Loucy (cell line): ENCODE measurements at regions not wholly inside any gene's neighbourhood (a gene's known extent, or its start where the extent isn't known, plus 50 kb on each side); places are given as distances from the start of the nearest gene placed in this dataset.

ENCODE experiments used
- H2AFZ ChIP-seq: fragments of 200-600 bp; sonication (generic); 2 replicates; pipeline ENCODE4 v1.6.0; 2016; ENCODE audit warnings: antibody characterized with exemption, mild to moderate bottlenecking, low read length, moderate library complexity
- H3F3A ChIP-seq: fragments of 200-600 bp; 2 replicates; pipeline ENCODE4 v1.6.0; 2016; ENCODE audit warnings: antibody characterized with exemption, low read depth, mild to moderate bottlenecking
- H3K27me3 ChIP-seq: fragments of 200-600 bp; sonication (generic); 2 replicates; pipeline ENCODE4 v1.6.1; 2014; ENCODE audit warnings: low read length, mild to moderate bottlenecking; ENCODE audit not compliant: insufficient read depth, poor library complexity, severe bottlenecking
- H3K36me3 ChIP-seq: fragments of 200-600 bp; sonication (generic); 2 replicates; pipeline ENCODE4 v1.6.1; 2016; ENCODE audit warnings: low read length; ENCODE audit not compliant: insufficient read depth
- H3K4me1 ChIP-seq: fragments of 200-600 bp; sonication (generic); 2 replicates; pipeline ENCODE4 v1.5.1; 2014; ENCODE audit warnings: low read length, mild to moderate bottlenecking; ENCODE audit not compliant: insufficient read depth, poor library complexity, severe bottlenecking
- H3K4me2 ChIP-seq: fragments of 200-600 bp; sonication (generic); 2 replicates; pipeline ENCODE4 v1.6.0; 2014; ENCODE audit warnings: antibody characterized with exemption, low read length, low read depth, mild to moderate bottlenecking; ENCODE audit not compliant: poor library complexity, severe bottlenecking
- H3K4me3 ChIP-seq: fragments of 200-600 bp; sonication (generic); 2 replicates; pipeline ENCODE4 v1.5.1; 2014; ENCODE audit warnings: low read length, mild to moderate bottlenecking, mixed read lengths; ENCODE audit not compliant: poor library complexity, severe bottlenecking
- H3K79me2 ChIP-seq: fragments of 200-600 bp; sonication (generic); 2 replicates; pipeline ENCODE4 v1.6.1; 2014; ENCODE audit warnings: low read length; ENCODE audit not compliant: insufficient read depth
- H3K9ac ChIP-seq: fragments of 200-600 bp; sonication (generic); 2 replicates; pipeline ENCODE4 v1.6.0; 2014; ENCODE audit warnings: mild to moderate bottlenecking, low read depth, low read length, moderate library complexity; ENCODE audit not compliant: poor library complexity, severe bottlenecking
- H3K9me2 ChIP-seq: fragments of 200-600 bp; sonication (generic); replicated peaks from 2 replicates; pipeline ENCODE4 v1.6.1; 2016; ENCODE audit warnings: low read depth, low read length, mixed read lengths
- H3K9me3 ChIP-seq: fragments of 200-600 bp; sonication (generic); 2 replicates; pipeline ENCODE4 v1.6.1; 2014; ENCODE audit warnings: mild to moderate bottlenecking, antibody characterized with exemption, low read length, low read depth; ENCODE audit not compliant: insufficient read depth
- H4K20me1 ChIP-seq: fragments of 200-600 bp; sonication (generic); 2 replicates; pipeline ENCODE4 v1.6.0; 2014; ENCODE audit warnings: antibody characterized with exemption, low read length, mild to moderate bottlenecking; ENCODE audit not compliant: insufficient read depth, poor library complexity, severe bottlenecking
- CTCF ChIP-seq: fragments of 200-600 bp; sonication (generic); conservative IDR thresholded peaks from 2 replicates; pipeline ENCODE4 v1.5.1; 2014; ENCODE audit warnings: mild to moderate bottlenecking, antibody characterized with exemption, low read length
- EZH2phosphoT487 ChIP-seq: fragments of 200-600 bp; IDR thresholded peaks from 2 replicates; pipeline ENCODE4 v1.6.1; 2018; ENCODE audit warnings: antibody characterized with exemption, mild to moderate bottlenecking, moderate library complexity, borderline replicate concordance

DNA sequence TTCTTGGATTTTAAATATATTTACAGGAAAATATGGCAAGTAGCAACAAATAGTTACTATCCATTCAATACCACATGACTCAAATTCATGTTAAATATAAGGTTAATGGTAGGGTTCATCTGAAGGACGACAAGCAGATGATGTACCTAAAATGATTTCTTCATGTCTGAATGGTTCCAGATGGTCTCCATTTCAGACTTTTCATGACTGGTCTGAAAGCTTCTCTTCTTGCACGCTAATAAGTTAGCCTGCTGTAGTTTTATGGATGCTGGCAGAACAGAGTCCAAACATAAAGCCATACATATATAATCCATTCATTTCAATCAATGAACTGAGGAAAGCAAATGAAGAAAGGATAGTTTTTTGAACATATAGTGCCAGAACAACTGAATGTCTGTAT is 257.0 kb upstream of the MGAT4C start:
- H3K4me1 ChIP-seq: peaks cover 14% of the 10 kb centered on the region
- H3K4me3 ChIP-seq: peak overlapping the region; percentile 42
- H3K27me3 ChIP-seq: no peaks in the 10 kb centered on the region
- H3K79me2 ChIP-seq: no peaks in the 10 kb centered on the region
- H3K36me3 ChIP-seq: no peaks in the 10 kb centered on the region
- no peaks in the 10 kb centered on the region for H4K20me1 ChIP-seq
- H3F3A ChIP-seq: no peaks in the 10 kb centered on the region
- H2AFZ ChIP-seq: peak overlapping the region; percentile 66
- no peaks in the 10 kb centered on the region for H3K9me2 ChIP-seq
- TF ChIP-seq CTCF (no peak), EZH2phosphoT487 (no peak)
- peak overlapping the region; percentile 53 for H3K4me2 ChIP-seq
- no peak overlapping the region for H3K9ac ChIP-seq
- no peaks in the 10 kb centered on the region for H3K9me3 ChIP-seq

- no peak for TF ChIP-seq CTCF
- TF ChIP-seq EZH2phosphoT487: no peak
- Histone ChIP-seq H3K9me2 (no peaks in the 10 kb centered on the region), H3K79me2 (no peaks in the 10 kb centered on the region), H3K4me2 (no peak overlapping the region), H4K20me1 (no peaks in the 10 kb centered on the region), H3F3A (no peaks in the 10 kb centered on the region), H3K27me3 (no peaks in the 10 kb centered on the region), H3K36me3 (no peaks in the 10 kb centered on the region), H2AFZ (no peak overlapping the region), H3K9me3 (no peaks in the 10 kb centered on the region), H3K4me3 (no peak overlapping the region), H3K9ac (no peak overlapping the region), H3K4me1 (no peaks in the 10 kb centered on the region)
Measured at GRCh38 chr12:86496595-86496994, 240.4 kb upstream of the MGAT4C start.

DNA sequence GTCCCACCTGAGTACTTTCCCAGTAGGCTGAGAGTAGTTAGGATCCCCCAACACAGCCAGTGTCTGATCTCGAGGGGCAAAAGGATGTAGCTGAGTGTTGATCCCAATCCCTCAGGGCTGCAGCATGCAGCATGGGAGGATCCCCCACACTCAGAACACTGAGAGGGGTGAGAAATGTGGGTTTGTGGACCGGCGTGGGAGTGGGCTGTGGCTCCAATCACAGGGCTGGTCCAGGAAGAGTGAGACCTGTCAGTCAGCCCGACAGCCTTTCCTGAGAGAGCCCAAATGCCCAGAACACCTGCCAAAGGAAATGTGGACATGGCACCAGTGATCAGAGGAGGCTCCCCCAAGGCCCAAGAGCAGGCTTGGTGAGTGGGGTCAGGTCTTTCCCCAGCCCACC is 228.3 kb upstream of the MGAT4C start:
- Histone ChIP-seq H4K20me1 (no peaks in the 10 kb centered on the region), H3K9me2 (no peaks in the 10 kb centered on the region), H3K36me3 (no peaks in the 10 kb centered on the region), H3K27me3 (no peaks in the 10 kb centered on the region), H2AFZ (no peak overlapping the region), H3K79me2 (no peaks in the 10 kb centered on the region), H3K9me3 (peaks cover 7% of the 10 kb centered on the region; the same call in 1 of the 2 replicates), H3K9ac (no peak overlapping the region), H3K4me3 (no peak overlapping the region), H3K4me1 (no peaks in the 10 kb centered on the region), H3K4me2 (no peak overlapping the region), H3F3A (no peaks in the 10 kb centered on the region)
- TF ChIP-seq CTCF: no peak
- TF ChIP-seq EZH2phosphoT487: no peak
